ENCODE measurements at regions not wholly inside any gene's neighbourhood (a gene's known extent, or its start where the extent isn't known, plus 50 kb on each side); places are given as distances from the start of the nearest gene placed in this dataset.
"Not testable (repeated sequence)": the region's sequence is repeated elsewhere in the genome, so short reads cannot be mapped to it uniquely, and the experiment has no call there.

GRCh38 chr7:153696242-153696641 lies 356.0 kb upstream of the DPP6 start:
- DNase-seq: no peak

DNA sequence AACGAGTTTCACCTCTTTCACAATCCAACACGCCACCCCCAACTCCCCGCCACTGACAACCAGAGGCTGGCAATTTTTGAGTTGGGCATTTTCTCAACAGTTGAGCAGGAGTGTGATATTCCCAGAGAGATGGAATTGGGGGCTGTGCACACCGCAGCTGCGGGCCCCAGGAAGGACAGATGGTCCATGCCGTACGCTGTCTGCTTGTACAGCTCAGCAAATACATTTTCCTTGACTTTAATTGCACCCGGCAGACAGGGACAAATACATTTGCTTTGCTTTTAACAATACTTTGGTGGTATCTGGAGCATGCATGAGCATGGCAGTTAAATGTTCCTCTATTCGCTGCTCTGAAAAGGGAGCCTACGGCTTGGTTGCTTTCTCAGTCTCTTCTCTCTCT lies 354.2 kb upstream of the DPP6 start:
- no peak for DNase-seq

DNA sequence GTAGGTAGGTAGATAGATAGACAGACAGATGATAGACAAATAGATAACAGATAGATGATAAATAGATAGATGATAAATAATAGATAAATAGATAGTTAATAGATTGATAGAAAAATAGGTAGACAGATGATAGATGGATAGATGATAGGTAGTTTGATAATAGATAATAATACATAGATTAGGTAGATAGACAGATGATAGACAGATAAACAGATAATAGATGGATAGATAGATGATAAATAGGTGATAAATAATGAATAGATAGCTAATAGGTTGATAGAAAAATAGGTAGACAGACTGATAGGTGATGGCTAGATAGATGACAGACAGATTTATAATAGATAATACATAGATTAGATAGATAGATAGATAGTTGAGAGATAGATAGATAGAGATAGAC lies 350.5 kb upstream of the DPP6 start:
- no peak for DNase-seq

DNA sequence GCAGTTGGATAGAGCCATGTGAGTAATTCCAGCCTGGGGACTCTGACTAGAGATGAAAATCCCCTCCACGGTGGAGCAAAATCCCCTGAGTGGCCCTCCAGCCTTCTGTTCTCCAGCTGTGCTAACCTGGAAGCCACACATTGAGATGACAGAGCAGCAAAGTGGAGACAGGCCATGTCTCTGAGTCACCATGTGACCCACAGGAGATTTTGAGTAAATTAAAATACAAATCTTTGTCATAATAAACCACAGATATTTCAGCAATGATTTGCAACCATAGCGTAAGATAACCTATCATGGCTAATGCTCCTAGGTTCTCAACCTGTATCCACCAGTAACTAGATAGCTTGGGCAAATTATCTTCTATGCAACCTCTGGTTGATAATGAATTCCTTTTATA lies 328.3 kb upstream of the DPP6 start:
- DNase-seq: not testable (repeated sequence)

- not testable (repeated sequence) for DNase-seq
Observed at GRCh38 chr7:153731504-153731903, 320.7 kb upstream of the DPP6 start.

DNA sequence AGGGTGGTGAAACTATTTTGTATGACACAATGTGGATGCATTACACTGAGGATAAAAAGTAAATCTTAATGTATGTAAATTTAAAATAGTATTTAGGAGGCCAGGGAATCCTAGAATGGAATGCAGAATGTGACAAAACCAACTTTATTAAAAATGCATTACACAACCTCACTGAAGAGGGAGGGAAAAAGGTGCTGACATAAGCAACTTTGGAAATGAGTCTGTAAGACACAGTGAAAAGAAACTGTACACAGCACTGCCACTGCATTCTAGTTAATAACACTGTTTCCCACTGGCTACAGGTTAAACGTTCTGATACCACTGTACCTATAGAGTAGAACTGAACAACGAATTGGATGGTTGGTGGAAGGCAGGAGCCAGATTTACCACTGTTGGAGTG lies 308.8 kb upstream of the DPP6 start:
- DNase-seq: not testable (repeated sequence)

GRCh38 chr7:153747969-153748368 lies 304.2 kb upstream of the DPP6 start:
- not testable (repeated sequence) for DNase-seq

DNA sequence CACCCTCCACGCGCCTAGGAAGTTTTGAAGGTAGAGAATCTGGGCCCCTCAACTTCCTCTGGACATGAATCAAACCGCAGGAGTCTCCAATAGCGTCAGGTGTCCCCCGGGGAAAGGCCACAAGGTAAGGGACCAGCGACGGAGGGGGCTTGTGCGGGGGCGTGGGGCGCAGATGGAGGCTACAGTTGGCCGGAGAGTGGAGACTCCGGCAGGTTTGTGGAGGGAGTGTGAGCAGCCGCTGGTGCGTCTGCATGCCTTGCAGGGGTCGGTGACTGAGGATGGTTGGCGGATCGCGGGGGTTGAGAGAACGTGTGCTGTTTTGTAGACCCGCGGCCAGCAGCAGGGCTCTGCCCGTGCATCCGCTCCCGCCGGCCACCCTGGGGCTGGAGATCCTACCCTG lies 303.3 kb upstream of the DPP6 start:
- DNase-seq: not testable (repeated sequence)

GRCh38 chr7:153765869-153766268 lies 286.3 kb upstream of the DPP6 start:
- not testable (repeated sequence) for DNase-seq

DNA sequence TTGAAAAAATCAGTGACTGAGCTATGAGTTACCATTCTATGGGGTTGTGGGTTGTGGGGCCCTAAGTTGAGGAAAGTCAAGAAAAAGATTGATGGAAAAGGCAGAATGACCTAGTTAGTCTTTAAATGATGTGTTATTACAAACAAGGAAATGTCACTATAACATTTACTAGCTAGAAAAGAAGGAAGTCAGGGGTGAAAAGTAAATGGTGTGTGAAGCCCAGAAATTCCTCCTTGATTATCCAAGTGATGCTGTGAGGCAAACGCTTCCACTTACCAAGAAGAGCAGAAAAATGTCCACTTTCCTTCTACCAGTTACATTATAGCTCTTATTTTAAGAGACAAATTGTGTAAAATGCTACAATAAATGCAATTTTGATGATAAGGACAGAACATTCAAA lies 285.3 kb upstream of the DPP6 start:
- DNase-seq: not testable (repeated sequence)

DNA sequence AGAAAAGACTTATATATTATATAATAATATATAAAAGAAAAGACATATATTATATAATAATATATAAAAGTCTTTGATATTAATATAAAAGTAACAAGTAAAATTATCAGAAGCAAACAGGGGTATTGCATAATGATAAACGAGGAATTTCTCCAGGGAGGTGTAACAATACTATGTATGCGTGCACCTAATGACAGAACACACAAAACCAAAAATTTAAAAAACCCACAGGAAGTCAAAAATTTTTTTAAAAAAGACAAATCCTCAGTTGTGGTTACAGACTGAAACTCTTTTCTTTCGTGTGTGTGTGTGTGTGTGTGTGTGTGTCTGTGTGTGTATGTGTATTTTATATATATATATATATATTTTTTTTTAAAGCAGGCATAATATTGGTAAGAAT lies 279.2 kb upstream of the DPP6 start:
- no peak for DNase-seq

- not testable (repeated sequence) for DNase-seq
Observed at GRCh38 chr7:153776940-153777339, 275.3 kb upstream of the DPP6 start.

DNA sequence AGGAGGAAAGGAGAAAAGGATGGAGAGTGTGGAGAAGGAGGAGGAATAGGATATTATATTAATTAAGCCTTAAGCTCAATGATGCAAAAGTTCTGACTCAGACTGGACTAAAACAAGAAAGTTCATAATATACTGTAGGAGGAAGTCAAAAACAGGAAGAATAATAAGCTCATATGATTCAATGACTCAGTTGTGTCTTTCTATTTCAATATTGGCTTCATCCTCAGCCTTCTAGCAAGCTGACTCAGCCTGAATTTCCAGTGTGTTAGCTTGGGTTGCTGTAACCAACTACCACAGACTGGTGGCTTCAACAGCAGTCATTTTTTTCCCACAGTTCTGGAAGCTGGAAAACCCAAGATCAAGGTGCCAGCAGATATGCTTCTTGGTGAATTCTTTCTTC lies 254.8 kb upstream of the DPP6 start:
- not testable (repeated sequence) for DNase-seq

GRCh38 chr7:153808117-153808516 lies 244.1 kb upstream of the DPP6 start:
- no peak for DNase-seq

GRCh38 chr7:153829525-153829924 lies 222.7 kb upstream of the DPP6 start:
- no peak for DNase-seq

GRCh38 chr7:153832160-153832559 lies 220.0 kb upstream of the DPP6 start:
- DNase-seq: no peak

- DNase-seq: no peak
Observed at GRCh38 chr7:153835103-153835502, 217.1 kb upstream of the DPP6 start.

GRCh38 chr7:153835712-153836265 lies 216.4 kb upstream of the DPP6 start:
- no peak for DNase-seq

DNA sequence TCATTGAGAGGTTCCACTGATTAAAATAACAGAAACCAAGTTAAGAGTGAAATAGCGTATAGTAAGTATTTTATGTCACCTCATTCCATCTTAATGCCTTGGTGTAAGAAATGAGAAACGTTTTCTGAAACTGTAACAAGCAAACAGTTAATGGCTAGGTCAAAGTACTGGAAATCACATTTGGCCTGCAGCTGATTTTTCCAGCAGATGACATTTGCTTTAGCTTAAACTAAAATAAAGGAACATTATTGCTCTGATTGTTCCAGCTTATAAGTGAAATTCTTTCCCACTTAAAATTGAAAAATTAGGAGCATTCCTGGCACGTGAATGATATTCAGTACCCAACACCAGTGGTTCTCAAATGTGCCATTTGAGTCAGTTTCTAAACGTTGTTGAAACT lies 213.6 kb upstream of the DPP6 start:
- peak; percentile 38 for DNase-seq

- DNase-seq: no peak
Observed at GRCh38 chr7:153840861-153841260, 211.3 kb upstream of the DPP6 start.

GRCh38 chr7:153847828-153848227 lies 204.4 kb upstream of the DPP6 start:
- DNase-seq: no peak

GRCh38 chr7:153852261-153852660 lies 199.9 kb upstream of the DPP6 start:
- no peak for DNase-seq

DNA sequence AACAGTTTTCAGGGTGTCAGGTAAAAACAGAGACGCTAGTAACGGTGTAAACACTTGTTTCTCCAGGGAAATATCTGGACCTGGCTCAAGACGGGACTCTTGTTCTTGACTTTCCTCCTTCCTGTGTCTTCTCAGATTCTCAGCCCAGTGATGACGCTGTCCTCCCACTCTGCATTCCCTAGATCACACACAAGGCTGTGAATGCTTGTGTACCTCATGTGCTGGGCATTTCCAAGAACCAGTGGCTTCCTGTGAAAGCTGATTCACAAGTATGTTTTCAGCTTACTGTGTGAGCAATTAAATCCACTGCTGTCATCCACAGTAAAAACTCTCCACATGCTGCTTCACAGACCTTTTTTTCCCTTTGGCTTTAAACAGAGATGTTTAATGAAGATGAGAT lies 193.8 kb upstream of the DPP6 start:
- peak; percentile 28 for DNase-seq

- DNase-seq: no peak
Observed at GRCh38 chr7:153859239-153859638, 193.0 kb upstream of the DPP6 start.

Measured in femur (tissue), 1 donor.